H9 (cell line): ENCODE measurements at regions not wholly inside any gene's neighbourhood (a gene's known extent, or its start where the extent isn't known, plus 50 kb on each side); places are given as distances from the start of the nearest gene placed in this dataset.

ENCODE experiments used
- DNase-seq: peaks from one replicate; pipeline ENCODE4 v3.0.0-alpha.2; 2017
- H2AFZ ChIP-seq: one replicate; pipeline ENCODE4 v1.6.1; 2013; ENCODE audit warnings: mild to moderate bottlenecking, low read length, control low read depth, moderate library complexity
- H2AK5ac ChIP-seq: 2 replicates; pipeline ENCODE4 v1.6.1; 2013; ENCODE audit warnings: low read length, control low read depth, mixed read lengths; ENCODE audit not compliant: insufficient read length
- H2BK120ac ChIP-seq: one replicate; pipeline ENCODE4 v1.6.1; 2013; ENCODE audit warnings: low read depth, mild to moderate bottlenecking, low read length, control low read depth, inconsistent platforms; ENCODE audit not compliant: poor library complexity, severe bottlenecking
- H2BK12ac ChIP-seq: 2 replicates; pipeline ENCODE4 v1.6.1; 2013; ENCODE audit warnings: low read length, control low read depth, mixed read lengths, low read depth; ENCODE audit not compliant: insufficient read length
- H2BK15ac ChIP-seq: 2 replicates; pipeline ENCODE4 v1.6.1; 2013; ENCODE audit warnings: low read depth, low read length, control low read depth
- H2BK20ac ChIP-seq: one replicate; pipeline ENCODE4 v1.6.1; 2013; ENCODE audit warnings: low read depth, mild to moderate bottlenecking, low read length, control low read depth, inconsistent platforms; ENCODE audit not compliant: poor library complexity, severe bottlenecking
- H2BK5ac ChIP-seq: 2 replicates; pipeline ENCODE4 v1.6.1; 2013; ENCODE audit warnings: low read length, control low read depth, mixed read lengths; ENCODE audit not compliant: insufficient read length
- H3K14ac ChIP-seq: 2 replicates; pipeline ENCODE4 v1.6.1; 2013; ENCODE audit warnings: low read length, control low read depth; ENCODE audit not compliant: insufficient read depth
- H3K18ac ChIP-seq: 2 replicates; pipeline ENCODE4 v1.6.1; 2013; ENCODE audit warnings: low read depth, mild to moderate bottlenecking, mixed read lengths, low read length, control low read depth; ENCODE audit not compliant: insufficient read length
- H3K23ac ChIP-seq: 2 replicates; pipeline ENCODE4 v1.6.1; 2013; ENCODE audit warnings: low read length, control low read depth, mixed read lengths, low read depth; ENCODE audit not compliant: insufficient read length
- H3K23me2 ChIP-seq: 2 replicates; pipeline ENCODE4 v1.6.1; 2013; ENCODE audit warnings: low read depth, mild to moderate bottlenecking, mixed read lengths, low read length, control low read depth; ENCODE audit not compliant: insufficient read length, poor library complexity, severe bottlenecking
- H3K27ac ChIP-seq: 2 replicates; pipeline ENCODE4 v1.5.1; 2013; ENCODE audit warnings: low read length, control low read depth, mixed read lengths, low read depth; ENCODE audit not compliant: insufficient read length
- H3K27me3 ChIP-seq: 2 replicates; pipeline ENCODE4 v1.6.1; 2013; ENCODE audit warnings: low read length, control low read depth, inconsistent platforms; ENCODE audit not compliant: insufficient read depth
- H3K4ac ChIP-seq: 2 replicates; pipeline ENCODE4 v1.6.1; 2013; ENCODE audit warnings: low read depth, mild to moderate bottlenecking, control low read depth, inconsistent platforms, low read length, moderate library complexity
- H3K4me1 ChIP-seq: 2 replicates; pipeline ENCODE4 v1.6.1; 2013; ENCODE audit warnings: low read length, control low read depth, inconsistent platforms; ENCODE audit not compliant: insufficient read depth
- H3K4me2 ChIP-seq: 2 replicates; pipeline ENCODE4 v1.6.1; 2013; ENCODE audit warnings: low read length, control low read depth, mixed read lengths; ENCODE audit not compliant: insufficient read length, insufficient read depth
- H3K56ac ChIP-seq: 2 replicates; pipeline ENCODE4 v1.6.1; 2013; ENCODE audit warnings: low read depth, mild to moderate bottlenecking, mixed read lengths, low read length, control low read depth; ENCODE audit not compliant: insufficient read length
- H3K79me1 ChIP-seq: 2 replicates; pipeline ENCODE4 v1.6.1; 2013; ENCODE audit warnings: low read depth, mild to moderate bottlenecking, moderate library complexity, low read length, control low read depth, inconsistent platforms; ENCODE audit not compliant: insufficient read depth, poor library complexity, severe bottlenecking
- H3K79me2 ChIP-seq: 2 replicates; pipeline ENCODE4 v1.6.1; 2013; ENCODE audit warnings: low read length, control low read depth, inconsistent platforms; ENCODE audit not compliant: insufficient read depth
- H3K9ac ChIP-seq: 2 replicates; pipeline ENCODE4 v1.6.1; 2013; ENCODE audit warnings: low read length, control low read depth, mixed read lengths; ENCODE audit not compliant: insufficient read length; ENCODE audit errors: extremely low read depth
- H3K9me3 ChIP-seq: one replicate; pipeline ENCODE4 v1.6.1; 2013; ENCODE audit warnings: low read depth, low read length, inconsistent platforms; ENCODE audit not compliant: control insufficient read depth
- H3T11ph ChIP-seq: one replicate; pipeline ENCODE4 v1.6.1; 2013; ENCODE audit warnings: mild to moderate bottlenecking, low read length, control low read depth, inconsistent platforms
- H4K20me1 ChIP-seq: one replicate; pipeline ENCODE4 v1.6.1; 2013; ENCODE audit not compliant: control insufficient read depth, insufficient read length, insufficient read depth
- H4K5ac ChIP-seq: 2 replicates; pipeline ENCODE4 v1.6.1; 2013; ENCODE audit warnings: low read depth, mild to moderate bottlenecking, mixed read lengths, low read length, control low read depth; ENCODE audit not compliant: insufficient read length
- H4K8ac ChIP-seq: replicated peaks from 2 replicates; pipeline ENCODE4 v1.6.1; 2013; ENCODE audit warnings: low read length, control low read depth, mixed read lengths, low read depth; ENCODE audit not compliant: insufficient read length
- H4K91ac ChIP-seq: 2 replicates; pipeline ENCODE4 v1.6.1; 2013; ENCODE audit warnings: low read depth, mild to moderate bottlenecking, moderate library complexity, mixed read lengths, low read length, control low read depth; ENCODE audit not compliant: insufficient read length
- H3K27ac Mint-ChIP-seq, 3 experiments: 2 replicates in 2 of 3; 3 replicates in 1 of 3; pipeline ENCODE4 v1.8.0; 2020 to 2021; ENCODE audit warnings: mixed read lengths in 3 of 3, mild to moderate bottlenecking in 1 of 3, moderate library complexity in 1 of 3
- H3K27me3 Mint-ChIP-seq: 2 replicates; pipeline ENCODE4 v1.8.0; 2021; ENCODE audit warnings: low read depth, mild to moderate bottlenecking, moderate library complexity, mixed read lengths
- H3K36me3 Mint-ChIP-seq, 3 experiments: 2 replicates in 2 of 3; 3 replicates in 1 of 3; pipeline ENCODE4 v1.8.0; 2020 to 2021; ENCODE audit warnings: low read depth in 3 of 3, mixed read lengths in 3 of 3; ENCODE audit not compliant: insufficient read depth in 1 of 3
- H3K4me1 Mint-ChIP-seq, 2 experiments: 2 replicates each; pipeline ENCODE4 v1.8.0; 2020; ENCODE audit warnings: mixed read lengths in 2 of 2
- H3K4me3 Mint-ChIP-seq, 2 experiments: 2 replicates in 1 of 2; 3 replicates in 1 of 2; pipeline ENCODE4 v1.8.0; 2020 to 2021; ENCODE audit warnings: mild to moderate bottlenecking in 2 of 2, mixed read lengths in 2 of 2, moderate library complexity in 1 of 2
- H3K9me3 Mint-ChIP-seq, 2 experiments: 2 replicates in 1 of 2; 3 replicates in 1 of 2; pipeline ENCODE4 v1.8.0; 2020; ENCODE audit warnings: mild to moderate bottlenecking in 2 of 2, mixed read lengths in 2 of 2, moderate library complexity in 1 of 2
- CTCF ChIP-seq: fragments of 200-600 bp; sonication (generic); conservative IDR thresholded peaks from 3 replicates; pipeline ENCODE4 v1.8.0; 2021; ENCODE audit warnings: antibody characterized with exemption, mild to moderate bottlenecking

DNA sequence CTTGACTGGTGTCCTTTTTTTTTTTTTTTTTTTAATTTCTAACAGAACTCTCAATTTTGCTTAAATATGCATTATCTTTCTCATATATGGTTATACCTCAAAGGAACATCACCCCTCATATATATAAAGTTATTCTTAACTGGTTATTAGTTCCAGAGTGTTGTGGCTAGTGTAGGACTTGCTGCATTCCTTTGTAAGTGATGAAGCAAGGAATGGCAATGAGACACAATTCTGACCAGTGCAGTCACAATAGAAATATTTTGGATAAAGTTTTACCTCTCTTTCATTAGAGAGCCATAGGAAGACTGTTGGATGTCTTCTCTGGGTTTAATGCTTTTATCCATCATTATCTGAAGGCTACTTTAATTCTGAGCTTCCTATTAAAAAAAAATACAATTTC, 75.5 kb upstream of the CBLB start:
- no peak for DNase-seq
- no peak for TF ChIP-seq CTCF
- Histone ChIP-seq H3K23ac (no peak overlapping the region), H2AFZ (no peak overlapping the region), H4K8ac (no peak overlapping the region), H3K23me2 (no peaks in the 10 kb centered on the region), H4K20me1 (no peaks in the 10 kb centered on the region), H3K56ac (no peak overlapping the region), H3K79me1 (no peaks in the 10 kb centered on the region), H3K9ac (no peak overlapping the region), H3T11ph (no peak overlapping the region), H2BK5ac (no peak overlapping the region), H2BK15ac (no peak overlapping the region), H3K79me2 (no peaks in the 10 kb centered on the region), H3K18ac (no peak overlapping the region), H4K5ac (no peak overlapping the region), H3K14ac (no peak overlapping the region), H2AK5ac (no peak overlapping the region), H3K27me3 (no peaks in the 10 kb centered on the region), H2BK120ac (no peak overlapping the region), H4K91ac (no peak overlapping the region), H3K27ac (no peak overlapping the region), H2BK20ac (no peak overlapping the region), H3K4me2 (no peak overlapping the region), H3K4me1 (no peaks in the 10 kb centered on the region), H2BK12ac (no peak overlapping the region), H3K9me3 (no peaks in the 10 kb centered on the region), H3K4ac (no peak overlapping the region)
- Mint-ChIP-seq H3K9me3 (peaks cover 0 to 3% of the 10 kb centered on the region in 2 experiments; a peak in 1 of 5 replicates), H3K36me3 (no peaks in the 10 kb centered on the region), H3K27ac (no peak overlapping the region), H3K27me3 (no peaks in the 10 kb centered on the region), H3K4me1 (no peaks in the 10 kb centered on the region), H3K4me3 (no peak overlapping the region)
